GM10266 (cell line): ENCODE measurements at regions not wholly inside any gene's neighbourhood (a gene's known extent, or its start where the extent isn't known, plus 50 kb on each side); places are given as distances from the start of the nearest gene placed in this dataset.
"Not testable (repeated sequence)": the region's sequence is repeated elsewhere in the genome, so short reads cannot be mapped to it uniquely, and the experiment has no call there.

Source experiments
- DNase-seq: peaks from one replicate; pipeline ENCODE4 v3.0.0; 2012; ENCODE audit errors: extremely low spot score
- TF ChIP-seq, protein P1 (sequence below): IDR thresholded peaks from 2 replicates; pipeline ENCODE4 v1.5.1; 2012; ENCODE audit warnings: mild to moderate bottlenecking, low read depth; ENCODE audit not compliant: control insufficient read depth, insufficient read depth; ENCODE audit errors: missing control alignments

DNA sequence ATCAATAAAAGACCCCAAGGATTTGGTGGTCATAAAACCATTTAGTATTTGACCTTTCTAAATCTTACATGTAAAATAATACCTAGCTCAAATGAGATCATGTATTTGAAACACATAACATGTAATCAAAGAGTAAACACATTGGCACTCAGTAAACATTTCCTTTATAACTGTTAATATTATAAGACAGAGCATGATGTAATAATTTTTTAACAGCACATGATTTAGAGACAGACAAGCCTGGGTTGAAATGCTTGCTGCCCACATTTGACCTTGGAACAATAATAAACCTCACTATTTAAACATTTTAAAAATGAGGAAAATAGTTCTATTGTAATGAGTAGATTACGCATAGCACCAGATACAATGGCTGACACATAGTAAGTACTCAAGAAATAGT lies 105.2 kb upstream of the GPR141 start:
- TF ChIP-seq, protein P1, sequence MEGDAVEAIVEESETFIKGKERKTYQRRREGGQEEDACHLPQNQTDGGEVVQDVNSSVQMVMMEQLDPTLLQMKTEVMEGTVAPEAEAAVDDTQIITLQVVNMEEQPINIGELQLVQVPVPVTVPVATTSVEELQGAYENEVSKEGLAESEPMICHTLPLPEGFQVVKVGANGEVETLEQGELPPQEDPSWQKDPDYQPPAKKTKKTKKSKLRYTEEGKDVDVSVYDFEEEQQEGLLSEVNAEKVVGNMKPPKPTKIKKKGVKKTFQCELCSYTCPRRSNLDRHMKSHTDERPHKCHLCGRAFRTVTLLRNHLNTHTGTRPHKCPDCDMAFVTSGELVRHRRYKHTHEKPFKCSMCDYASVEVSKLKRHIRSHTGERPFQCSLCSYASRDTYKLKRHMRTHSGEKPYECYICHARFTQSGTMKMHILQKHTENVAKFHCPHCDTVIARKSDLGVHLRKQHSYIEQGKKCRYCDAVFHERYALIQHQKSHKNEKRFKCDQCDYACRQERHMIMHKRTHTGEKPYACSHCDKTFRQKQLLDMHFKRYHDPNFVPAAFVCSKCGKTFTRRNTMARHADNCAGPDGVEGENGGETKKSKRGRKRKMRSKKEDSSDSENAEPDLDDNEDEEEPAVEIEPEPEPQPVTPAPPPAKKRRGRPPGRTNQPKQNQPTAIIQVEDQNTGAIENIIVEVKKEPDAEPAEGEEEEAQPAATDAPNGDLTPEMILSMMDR, result no peak
- no peak for DNase-seq

DNA sequence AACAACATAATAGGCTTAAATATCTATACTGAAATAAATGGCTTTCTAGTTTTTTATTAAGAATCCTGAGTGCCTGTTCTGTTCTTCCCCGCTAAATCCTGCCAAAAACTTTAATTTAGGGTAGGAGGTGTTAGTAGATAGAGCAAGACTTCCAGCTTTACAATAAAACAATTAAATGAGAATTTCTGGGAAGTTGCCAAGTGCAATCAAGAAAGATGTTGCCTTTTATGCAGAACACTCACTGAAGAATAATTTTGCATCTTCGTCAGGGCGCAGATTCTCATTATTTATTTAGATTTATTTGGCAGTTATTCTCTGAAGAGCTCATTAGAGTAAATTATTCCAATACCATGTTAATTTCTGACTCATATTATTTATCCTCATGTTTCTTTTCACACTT lies 103.2 kb upstream of the GPR141 start:
- no peak for DNase-seq
- TF ChIP-seq, protein P1, result no peak

DNA sequence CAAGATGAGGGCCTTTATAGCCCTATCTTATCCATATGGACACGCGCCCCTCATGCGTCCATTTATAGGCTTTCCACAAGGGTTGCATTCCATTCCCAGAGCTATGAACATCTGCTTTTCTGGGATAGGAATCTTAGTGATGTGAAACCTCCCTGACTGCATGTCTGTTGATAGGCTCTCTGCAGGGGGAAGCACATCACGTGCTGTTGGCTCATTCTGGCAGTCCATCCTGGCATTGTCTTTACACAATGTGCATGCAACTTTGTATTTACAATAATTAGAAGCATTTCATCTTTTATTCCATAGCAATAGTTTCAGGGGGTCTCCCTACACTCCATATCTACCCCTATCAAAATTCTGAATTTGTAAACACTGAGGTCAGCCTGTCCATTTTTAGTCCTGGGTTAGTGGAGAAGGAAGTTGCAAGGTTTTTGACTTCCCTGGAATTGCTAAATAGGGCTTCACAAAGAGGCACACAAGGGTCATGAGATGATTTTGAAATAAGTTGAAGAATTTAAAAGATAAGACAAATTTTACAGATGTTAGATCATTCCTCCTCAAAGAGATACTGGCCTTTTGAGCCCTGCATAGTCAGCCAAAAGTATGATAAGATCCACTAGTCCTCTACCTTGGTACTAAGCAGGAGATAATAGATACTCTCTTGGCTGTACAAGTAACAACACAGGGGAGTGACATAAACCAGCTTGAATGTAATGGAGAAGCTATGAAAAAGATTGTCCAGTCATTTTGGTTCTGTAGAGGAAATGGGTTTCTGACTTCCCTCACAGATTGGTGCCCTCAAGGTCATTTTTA lies 98.7 kb upstream of the GPR141 start:
- not testable (repeated sequence) for DNase-seq

DNA sequence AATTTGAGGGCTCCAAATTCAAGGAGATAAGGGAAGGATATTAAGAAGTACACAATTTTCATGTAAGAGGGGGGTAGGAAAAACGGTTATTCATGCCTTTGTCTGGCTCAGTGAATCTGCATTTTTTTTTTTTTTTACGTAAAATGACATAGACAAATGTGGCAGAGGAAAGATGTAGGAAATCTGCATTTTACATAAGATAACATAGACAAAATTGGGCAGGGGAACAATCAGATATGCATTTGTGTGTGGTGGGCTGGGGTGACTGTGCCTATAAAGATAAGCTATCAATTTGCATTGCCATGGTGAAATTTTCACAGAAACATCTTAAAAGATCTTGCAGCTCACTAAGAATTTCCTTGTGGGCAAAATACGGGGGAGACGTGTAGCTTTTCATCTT lies 92.7 kb upstream of the GPR141 start:
- TF ChIP-seq, protein P1, result no peak
- DNase-seq, result no peak

DNA sequence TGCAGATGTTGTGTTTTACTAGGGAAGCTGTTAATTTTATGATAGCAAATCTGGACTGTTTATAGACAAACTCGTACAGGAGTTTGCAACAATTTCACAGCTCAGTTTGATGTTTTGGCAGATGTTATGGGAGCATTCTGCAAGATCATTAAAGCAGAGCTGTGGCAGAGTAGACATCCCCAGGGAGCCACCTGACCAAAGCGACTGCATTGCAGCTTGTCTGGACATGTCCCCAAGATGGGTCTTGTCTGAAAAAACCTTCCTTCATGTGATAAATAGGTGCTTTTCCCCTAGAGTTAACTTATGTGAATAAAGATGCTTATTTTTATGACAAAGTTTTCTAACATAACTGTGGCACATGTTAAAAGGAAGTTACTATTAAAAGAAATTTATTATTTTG lies 91.2 kb upstream of the GPR141 start:
- DNase-seq, result no peak
- TF ChIP-seq, protein P1, result no peak

DNA sequence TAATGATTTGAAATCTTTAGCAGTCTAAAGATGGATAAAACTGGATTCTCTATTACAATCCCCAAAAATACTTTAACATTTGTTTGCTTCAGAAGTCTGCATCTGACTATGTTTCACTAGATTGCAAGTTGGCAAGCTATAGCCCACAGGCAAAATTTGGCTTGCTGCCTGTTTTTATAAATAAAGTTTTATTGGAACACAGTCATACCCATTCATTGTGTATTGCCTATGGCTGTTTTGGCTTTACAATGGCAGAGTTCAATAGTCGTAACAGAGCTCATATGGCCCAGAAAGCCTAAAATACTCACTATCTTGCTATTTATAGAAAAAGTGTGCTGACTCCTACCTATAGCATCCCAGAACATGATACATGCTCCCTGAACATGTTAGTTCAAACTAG lies 89.0 kb upstream of the GPR141 start:
- DNase-seq, result no peak
- TF ChIP-seq, protein P1, result no peak

DNA sequence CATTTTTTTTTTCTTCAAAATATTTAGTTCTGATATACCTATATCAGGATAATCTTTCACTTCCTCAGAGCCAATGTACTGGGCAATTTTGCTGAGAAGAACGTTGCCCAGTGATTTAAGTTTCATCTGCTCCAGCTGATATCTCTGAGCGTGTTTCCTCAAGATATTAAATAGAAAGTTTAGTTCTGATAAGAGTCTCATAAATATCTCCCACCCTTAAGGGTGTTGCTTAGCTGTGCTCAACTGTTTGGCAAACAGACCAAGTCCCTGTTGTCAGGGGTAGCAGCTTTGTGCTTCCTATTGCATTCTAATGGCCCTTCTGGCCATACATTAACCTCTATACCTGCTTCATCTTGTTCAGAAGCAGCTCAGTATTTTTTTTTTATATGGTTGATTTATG lies 84.7 kb upstream of the GPR141 start:
- DNase-seq, result no peak
- TF ChIP-seq, protein P1, result no peak

DNA sequence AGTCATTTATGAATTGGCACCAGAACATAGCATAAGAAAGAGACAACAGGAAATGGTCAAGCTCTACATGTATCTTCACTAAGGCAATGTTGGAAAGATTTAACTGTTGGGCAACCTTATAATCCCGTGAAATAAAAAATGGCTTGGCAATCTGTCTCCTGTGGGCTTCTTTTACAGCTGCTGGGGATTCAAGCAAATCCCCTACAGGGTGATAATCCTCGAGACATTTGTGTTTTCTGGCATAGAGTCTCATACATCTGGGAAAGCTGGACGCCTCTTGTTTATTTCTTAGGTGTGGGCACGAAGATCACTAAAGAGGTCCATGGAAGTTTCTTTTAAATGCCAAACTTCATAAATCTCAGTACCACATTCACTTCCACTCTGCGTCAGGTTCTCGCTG lies 82.2 kb upstream of the GPR141 start:
- no peak for DNase-seq
- TF ChIP-seq, protein P1, result no peak
